ENCODE measurements at regions not wholly inside any gene's neighbourhood (a gene's known extent, or its start where the extent isn't known, plus 50 kb on each side); places are given as distances from the start of the nearest gene placed in this dataset.
A peak's percentile ranks its signal among the peaks of the same experiment; 100 is the strongest.

DNA sequence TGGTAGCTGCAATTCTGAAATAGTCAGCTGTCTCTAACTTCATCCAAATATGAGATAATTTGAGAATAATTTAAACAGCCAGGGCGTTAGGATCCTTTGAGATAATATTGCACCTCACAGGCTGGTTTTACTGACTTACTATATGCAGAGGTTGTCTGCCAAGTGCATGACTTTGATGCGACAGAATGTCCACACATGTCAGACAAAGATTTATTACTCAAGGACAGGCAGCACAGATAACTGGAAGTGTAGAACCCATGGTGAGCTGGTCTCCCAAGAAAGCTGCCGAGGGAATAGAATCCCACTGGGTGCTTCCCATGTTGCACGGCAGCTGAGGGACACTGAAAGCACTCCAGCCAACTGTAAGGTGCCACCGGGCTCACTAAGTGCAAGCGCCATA is 166.2 kb upstream of the GALNTL6 start:
- H3K9ac ChIP-seq (ENCODE audit: insufficient read depth in 1 of 2, low read depth in 2 of 2, low read length in 2 of 2), result no peak overlapping the region
- no peaks in the 10 kb centered on the region for H4K20me1 ChIP-seq (replicated peaks; ENCODE audit: control insufficient read depth, insufficient read depth, low read length)
- WGBS (ENCODE audit: insufficient coverage, low coverage, missing lambda C conversion rate), result 4% methylated on average over 6 of the region's 6 CpGs
- H2AFZ ChIP-seq (ENCODE audit: low read depth, low read length), result peak overlapping the region; percentile 44; the same call in 1 of the 2 replicates
- FAIRE-seq (peak; percentile 57), DNase-seq (ENCODE audit: extremely low read depth in 1 of 4, low spot score in 3 of 4) (peak in 2 of 4 experiments; percentile 8 to 49), ATAC-seq (peak; percentile 79)
- H3K4me3 ChIP-seq, result no peak overlapping the region
- H3K36me3 ChIP-seq (ENCODE audit: control insufficient read depth, insufficient read depth, low read length), result no peaks in the 10 kb centered on the region
- CTCF ChIA-PET (ENCODE audit: low intra/inter-chr PET ratio), result no interaction called here
- intact Hi-C loops (cut with micrococcal nuclease) (no loop called here), in situ Hi-C loops (cut with MboI) (no loop called here)
- H3K27ac ChIP-seq (ENCODE audit: extremely low read depth, low read depth, low read length), result no peak overlapping the region; the same call in 2 of the 3 replicates
- no peaks in the 10 kb centered on the region; the same call in 1 of the 2 replicates for H3K9me3 ChIP-seq (replicated peaks; ENCODE audit: control insufficient read depth, insufficient read depth, low read depth, low read length)
- BruUV-seq (replicated peaks), result no TSS peak
- no peak overlapping the region for H3K4me2 ChIP-seq (ENCODE audit: insufficient read depth, low read length)
- H3K4me1 ChIP-seq (replicated peaks in 1 of 2; ENCODE audit: control insufficient read depth in 2 of 2, insufficient read depth in 2 of 2, low read length in 2 of 2), result no peaks in the 10 kb centered on the region
- TF ChIP-seq EP300 (IDR thresholded peaks at IDR 0.05; ENCODE audit: low read length), result 0 out of 2 replicates have a peak, but pooled peaks have one; percentile 21
- TF ChIP-seq NR2C2 (CRISPR knock-in tag; IDR thresholded peaks at IDR 0.05), result no peak
- no peak for TF ChIP-seq NR2C2 (tag; IDR thresholded peaks at IDR 0.05)
- TF ChIP-seq, protein P1, sequence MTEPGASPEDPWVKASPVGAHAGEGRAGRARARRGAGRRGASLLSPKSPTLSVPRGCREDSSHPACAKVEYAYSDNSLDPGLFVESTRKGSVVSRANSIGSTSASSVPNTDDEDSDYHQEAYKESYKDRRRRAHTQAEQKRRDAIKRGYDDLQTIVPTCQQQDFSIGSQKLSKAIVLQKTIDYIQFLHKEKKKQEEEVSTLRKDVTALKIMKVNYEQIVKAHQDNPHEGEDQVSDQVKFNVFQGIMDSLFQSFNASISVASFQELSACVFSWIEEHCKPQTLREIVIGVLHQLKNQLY (CRISPR knock-in tag; conservative IDR thresholded peaks at IDR 0.05), result no peak
- TF ChIP-seq MEIS2 (IDR thresholded peaks at IDR 0.05; ENCODE audit: partially characterized antibody), result peak; percentile 94
- TF ChIP-seq EWSR1 (IDR thresholded peaks at IDR 0.05; ENCODE audit: borderline replicate concordance, low read depth, partially characterized antibody), result no peak
- TF ChIP-seq HNRNPLL (IDR thresholded peaks at IDR 0.05; ENCODE audit: low read depth, low read length, poor library complexity, severe bottlenecking), result no peak
- no peak for TF ChIP-seq MAFK (IDR thresholded peaks at IDR 0.05; ENCODE audit: low read length)
- TF ChIP-seq FOSL1 (tag; conservative IDR thresholded peaks at IDR 0.05), result no peak
- TF ChIP-seq NRF1 (conservative IDR thresholded peaks at IDR 0.05 in 1 of 2, IDR thresholded peaks at IDR 0.05 in 1 of 2), result no peak
- TF ChIP-seq, protein P2, sequence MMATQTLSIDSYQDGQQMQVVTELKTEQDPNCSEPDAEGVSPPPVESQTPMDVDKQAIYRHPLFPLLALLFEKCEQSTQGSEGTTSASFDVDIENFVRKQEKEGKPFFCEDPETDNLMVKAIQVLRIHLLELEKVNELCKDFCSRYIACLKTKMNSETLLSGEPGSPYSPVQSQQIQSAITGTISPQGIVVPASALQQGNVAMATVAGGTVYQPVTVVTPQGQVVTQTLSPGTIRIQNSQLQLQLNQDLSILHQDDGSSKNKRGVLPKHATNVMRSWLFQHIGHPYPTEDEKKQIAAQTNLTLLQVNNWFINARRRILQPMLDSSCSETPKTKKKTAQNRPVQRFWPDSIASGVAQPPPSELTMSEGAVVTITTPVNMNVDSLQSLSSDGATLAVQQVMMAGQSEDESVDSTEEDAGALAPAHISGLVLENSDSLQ (IDR thresholded peaks at IDR 0.05), result peak; percentile 88
- TF ChIP-seq, protein P3, sequence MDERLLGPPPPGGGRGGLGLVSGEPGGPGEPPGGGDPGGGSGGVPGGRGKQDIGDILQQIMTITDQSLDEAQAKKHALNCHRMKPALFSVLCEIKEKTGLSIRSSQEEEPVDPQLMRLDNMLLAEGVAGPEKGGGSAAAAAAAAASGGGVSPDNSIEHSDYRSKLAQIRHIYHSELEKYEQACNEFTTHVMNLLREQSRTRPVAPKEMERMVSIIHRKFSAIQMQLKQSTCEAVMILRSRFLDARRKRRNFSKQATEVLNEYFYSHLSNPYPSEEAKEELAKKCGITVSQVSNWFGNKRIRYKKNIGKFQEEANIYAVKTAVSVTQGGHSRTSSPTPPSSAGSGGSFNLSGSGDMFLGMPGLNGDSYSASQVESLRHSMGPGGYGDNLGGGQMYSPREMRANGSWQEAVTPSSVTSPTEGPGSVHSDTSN (CRISPR knock-in tag; IDR thresholded peaks at IDR 0.05; ENCODE audit: low read depth), result peak; percentile 21; the same call in 1 of the 2 replicates
- TF ChIP-seq, protein P3 (tag; conservative IDR thresholded peaks at IDR 0.05; ENCODE audit: low read depth), result peak; percentile 87
- TF ChIP-seq ZNF695 (CRISPR knock-in tag; IDR thresholded peaks at IDR 0.05), result no peak
- TF ChIP-seq ZNF41 (CRISPR knock-in tag; conservative IDR thresholded peaks at IDR 0.05), result no peak
- TF ChIP-seq MECOM (CRISPR knock-in tag; IDR thresholded peaks at IDR 0.05), result peak; percentile 76; the same call in 1 of the 2 replicates
- no peaks in the 10 kb centered on the region for H3K9me1 ChIP-seq (ENCODE audit: control insufficient read depth, insufficient read depth, low read length)
- POLR2A ChIA-PET, result no interaction called here
- H3K79me2 ChIP-seq (ENCODE audit: control insufficient read depth, insufficient read depth, low read length), result no peaks in the 10 kb centered on the region
- H3K27me3 ChIP-seq (ENCODE audit: control insufficient read depth in 2 of 2, insufficient read depth in 2 of 2, low read length in 2 of 2), result no peaks in the 10 kb centered on the region

Data from K562 (cell line).